Skeletal muscle cell (primary cell): ENCODE measurements at regions not wholly inside any gene's neighbourhood (a gene's known extent, or its start where the extent isn't known, plus 50 kb on each side); places are given as distances from the start of the nearest gene placed in this dataset.

Experiments used
- DNase-seq: peaks from one replicate; pipeline ENCODE4 v3.0.0-alpha.2; 2010; ENCODE audit warnings: low read depth
- H3K4me3 ChIP-seq: 2 replicates; pipeline ENCODE4 v1.5.1; 2011; ENCODE audit warnings: low read depth, mild to moderate bottlenecking, control low read depth, low read length, moderate library complexity

- H3K4me3 ChIP-seq = no peak overlapping the region
- no peak for DNase-seq
Observed at GRCh38 chr16:27704252-27704651, 154.3 kb downstream of the KATNIP start.

- H3K4me3 ChIP-seq = no peak overlapping the region
- DNase-seq = no peak
Observed at GRCh38 chr16:27706156-27706865, 156.4 kb downstream of the KATNIP start.

- no peak for DNase-seq
- no peak overlapping the region for H3K4me3 ChIP-seq
Observed at GRCh38 chr16:27706866-27707685, 157.1 kb downstream of the KATNIP start.

GRCh38 chr16:27708651-27709050, 158.7 kb downstream of the KATNIP start:
- no peak overlapping the region for H3K4me3 ChIP-seq
- DNase-seq = no peak

- no peak for DNase-seq
- H3K4me3 ChIP-seq = no peak overlapping the region
Observed at GRCh38 chr16:27712251-27712711, 162.3 kb downstream of the KATNIP start.

- no peak overlapping the region for H3K4me3 ChIP-seq
- DNase-seq = no peak
Observed at GRCh38 chr16:27717726-27718125, 167.8 kb downstream of the KATNIP start.

GRCh38 chr16:27718201-27719105, 168.5 kb downstream of the KATNIP start:
- DNase-seq = no peak
- no peak overlapping the region for H3K4me3 ChIP-seq

GRCh38 chr16:27719106-27719445, 169.1 kb downstream of the KATNIP start:
- DNase-seq = no peak

GRCh38 chr16:27720731-27721530, 171.0 kb downstream of the KATNIP start:
- H3K4me3 ChIP-seq = no peak overlapping the region
- no peak for DNase-seq

More at GRCh38 chr16:27719106-27719445, 169.1 kb downstream of the KATNIP start:
- no peak overlapping the region for H3K4me3 ChIP-seq

GRCh38 chr16:27721531-27722181, 171.7 kb downstream of the KATNIP start:
- no peak overlapping the region for H3K4me3 ChIP-seq
- DNase-seq = peak; percentile 67

- no peak overlapping the region for H3K4me3 ChIP-seq
- DNase-seq = no peak
Observed at GRCh38 chr16:27722207-27722606, 172.3 kb downstream of the KATNIP start.

- DNase-seq = no peak
- H3K4me3 ChIP-seq = no peak overlapping the region
Observed at GRCh38 chr16:27722892-27723450, 173.0 kb downstream of the KATNIP start.

- no peak for DNase-seq
- no peak overlapping the region for H3K4me3 ChIP-seq
Observed at GRCh38 chr16:27723711-27724481, 174.0 kb downstream of the KATNIP start.

- no peak for DNase-seq
- H3K4me3 ChIP-seq = no peak overlapping the region
Observed at GRCh38 chr16:27724482-27725235, 174.7 kb downstream of the KATNIP start.

GRCh38 chr16:27725236-27726000, 175.5 kb downstream of the KATNIP start:
- no peak for DNase-seq

GRCh38 chr16:27726621-27727261, 176.8 kb downstream of the KATNIP start:
- no peak for DNase-seq
- H3K4me3 ChIP-seq = no peak overlapping the region

More at GRCh38 chr16:27725236-27726000, 175.5 kb downstream of the KATNIP start:
- H3K4me3 ChIP-seq = no peak overlapping the region
